Cardiac muscle cell (in vitro differentiated cells and primary cell): ENCODE measurements at regions not wholly inside any gene's neighbourhood (a gene's known extent, or its start where the extent isn't known, plus 50 kb on each side); places are given as distances from the start of the nearest gene placed in this dataset.

Source experiments
- DNase-seq, 2 donors: peaks; one replicate each; pipeline versions ENCODE4 v3.0.0 to v3.0.0-alpha.2; 2010 to 2017; ENCODE audit warnings: low read depth in 1 of 2, low spot score in 1 of 2
- H3K27ac ChIP-seq: fragments of 200-600 bp; sonication (generic); 2 replicates; pipeline ENCODE4 v1.5.1; 2016
- H3K27me3 ChIP-seq: fragments of 200-600 bp; sonication (generic); 2 replicates; pipeline ENCODE4 v1.6.0; 2016; ENCODE audit warnings: control low read depth
- H3K36me3 ChIP-seq: fragments of 200-600 bp; sonication (generic); 2 replicates; pipeline ENCODE4 v1.5.1; 2016; ENCODE audit warnings: control low read depth
- H3K4me1 ChIP-seq: fragments of 200-600 bp; sonication (generic); 2 replicates; pipeline ENCODE4 v1.8.1; 2017; ENCODE audit warnings: low read depth, mild to moderate bottlenecking, mixed run types
- H3K4me3 ChIP-seq: fragments of 200-600 bp; sonication (generic); 2 replicates; pipeline ENCODE4 v1.5.1; 2016; ENCODE audit warnings: mild to moderate bottlenecking
- H3K9me3 ChIP-seq: fragments of 200-600 bp; sonication (generic); 2 replicates; pipeline ENCODE4 v1.5.1; 2017; ENCODE audit warnings: low read depth, mild to moderate bottlenecking, control low read depth
- CTCF ChIP-seq: IDR thresholded peaks from 2 replicates; pipeline ENCODE4 v1.5.1; 2012; ENCODE audit warnings: low read depth, mild to moderate bottlenecking, low read length

- peak in 1 of 2 donors; percentile 72 for DNase-seq
- no peaks in the 10 kb centered on the region for H3K36me3 ChIP-seq
- H3K27me3 ChIP-seq, result no peaks in the 10 kb centered on the region
- no peak overlapping the region for H3K27ac ChIP-seq
- no peak for TF ChIP-seq CTCF
- no peaks in the 10 kb centered on the region for H3K4me1 ChIP-seq
- no peaks in the 10 kb centered on the region for H3K9me3 ChIP-seq
- no peak overlapping the region for H3K4me3 ChIP-seq
Measured at GRCh38 chr14:98952593-98953350, 319.2 kb downstream of the BCL11B start.

- TF ChIP-seq CTCF, result no peak
- no peaks in the 10 kb centered on the region for H3K36me3 ChIP-seq
- no peaks in the 10 kb centered on the region for H3K27me3 ChIP-seq
- peak in 1 of 2 donors; percentile 85 for DNase-seq
- H3K4me3 ChIP-seq, result no peak overlapping the region
- no peak overlapping the region for H3K27ac ChIP-seq
- H3K9me3 ChIP-seq, result no peaks in the 10 kb centered on the region
- no peaks in the 10 kb centered on the region for H3K4me1 ChIP-seq
Measured at GRCh38 chr14:98953551-98954348, 318.2 kb downstream of the BCL11B start.

- H3K27me3 ChIP-seq, result no peaks in the 10 kb centered on the region
- no peak for TF ChIP-seq CTCF
- no peaks in the 10 kb centered on the region for H3K4me1 ChIP-seq
- no peak overlapping the region for H3K27ac ChIP-seq
- DNase-seq, result no peak
- H3K4me3 ChIP-seq, result no peak overlapping the region
- H3K36me3 ChIP-seq, result no peaks in the 10 kb centered on the region
- no peaks in the 10 kb centered on the region for H3K9me3 ChIP-seq
Measured at GRCh38 chr14:98954349-98955000, 317.5 kb downstream of the BCL11B start.

- no peak for TF ChIP-seq CTCF
- no peaks in the 10 kb centered on the region for H3K36me3 ChIP-seq
- H3K27ac ChIP-seq, result no peak overlapping the region
- H3K27me3 ChIP-seq, result no peaks in the 10 kb centered on the region
- H3K4me1 ChIP-seq, result no peaks in the 10 kb centered on the region
- no peaks in the 10 kb centered on the region for H3K9me3 ChIP-seq
- H3K4me3 ChIP-seq, result no peak overlapping the region
- DNase-seq, result no peak
Measured at GRCh38 chr14:98955036-98955740, 316.8 kb downstream of the BCL11B start.

GRCh38 chr14:98955741-98956070 lies 316.3 kb downstream of the BCL11B start:
- no peaks in the 10 kb centered on the region for H3K36me3 ChIP-seq
- H3K4me1 ChIP-seq, result no peaks in the 10 kb centered on the region
- H3K4me3 ChIP-seq, result no peak overlapping the region
- H3K9me3 ChIP-seq, result no peaks in the 10 kb centered on the region
- DNase-seq, result no peak
- no peaks in the 10 kb centered on the region for H3K27me3 ChIP-seq
- H3K27ac ChIP-seq, result no peak overlapping the region
- no peak for TF ChIP-seq CTCF
